ENCODE measurements at regions not wholly inside any gene's neighbourhood (a gene's known extent, or its start where the extent isn't known, plus 50 kb on each side); places are given as distances from the start of the nearest gene placed in this dataset.

- Histone ChIP-seq H3K27ac (no peak overlapping the region), H3K4me1 (no peaks in the 10 kb centered on the region), H3K36me3 (ENCODE audit: insufficient read depth in 1 of 2, low read depth in 1 of 2) (no peaks in the 10 kb centered on the region), H3K27me3 (ENCODE audit: insufficient read depth in 3 of 3, low read length in 2 of 3) (no peaks in the 10 kb centered on the region), H3K9me3 (no peaks in the 10 kb centered on the region), H3K4me3 (no peak overlapping the region)
- no peak for TF ChIP-seq CTCF (IDR thresholded peaks at IDR 0.05)
- intact Hi-C loops (cut with DNase I) = no loop called here
- WGBS, 3 donors = 65 to 84% (median 68%) methylated on average over 5 of the region's 5 CpGs
- DNase-seq (no peak), ATAC-seq (no peak)
These were observed 85.2 kb upstream of the CDC42BPA start for GRCh38 chr1:227403535-227403934.

- TF ChIP-seq CTCF (IDR thresholded peaks at IDR 0.05) = no peak
- H3K36me3 ChIP-seq (ENCODE audit: insufficient read depth in 1 of 2, low read depth in 1 of 2) = no peaks in the 10 kb centered on the region
- H3K9me3 ChIP-seq = no peaks in the 10 kb centered on the region
- no peak overlapping the region for H3K27ac ChIP-seq
- H3K27me3 ChIP-seq (ENCODE audit: insufficient read depth in 3 of 3, low read length in 2 of 3) = no peaks in the 10 kb centered on the region
- DNase-seq (no peak), ATAC-seq (no peak)
- intact Hi-C loops (cut with DNase I) = no loop called here
- H3K4me3 ChIP-seq = no peak overlapping the region
- H3K4me1 ChIP-seq = no peaks in the 10 kb centered on the region
- WGBS, 3 donors = 93 to 96% (median 95%) methylated on average over 10 of the region's 10 CpGs
These were observed 83.5 kb upstream of the CDC42BPA start for GRCh38 chr1:227401562-227402342.

GRCh38 chr1:227399152-227399730 lies 80.9 kb upstream of the CDC42BPA start:
- no peak overlapping the region for H3K27ac ChIP-seq
- intact Hi-C loops (cut with DNase I) = no loop called here
- DNase-seq = no peak
- no peaks in the 10 kb centered on the region for H3K36me3 ChIP-seq (ENCODE audit: insufficient read depth in 1 of 2, low read depth in 1 of 2)
- TF ChIP-seq CTCF (IDR thresholded peaks at IDR 0.05) = no peak
- H3K4me3 ChIP-seq = no peak overlapping the region
- H3K27me3 ChIP-seq (ENCODE audit: insufficient read depth in 3 of 3, low read length in 2 of 3) = no peaks in the 10 kb centered on the region
- 87 to 89% (median 88%) methylated on average over 4 of the region's 4 CpGs for WGBS, 3 donors
- no peak for ATAC-seq
- H3K9me3 ChIP-seq = no peaks in the 10 kb centered on the region
- no peaks in the 10 kb centered on the region for H3K4me1 ChIP-seq

- no peaks in the 10 kb centered on the region for H3K36me3 ChIP-seq (ENCODE audit: insufficient read depth in 1 of 2, low read depth in 1 of 2)
- DNase-seq (no peak), ATAC-seq (no peak)
- H3K4me3 ChIP-seq = no peak overlapping the region
- intact Hi-C loops (cut with DNase I) = no loop called here
- H3K27me3 ChIP-seq (ENCODE audit: insufficient read depth in 3 of 3, low read length in 2 of 3) = no peaks in the 10 kb centered on the region
- no peaks in the 10 kb centered on the region for H3K4me1 ChIP-seq
- H3K9me3 ChIP-seq = no peaks in the 10 kb centered on the region
- no peak overlapping the region for H3K27ac ChIP-seq
- no peak for TF ChIP-seq CTCF (IDR thresholded peaks at IDR 0.05)
- WGBS, 3 donors = 93 to 94% (median 94%) methylated on average over 5 of the region's 5 CpGs
These were observed 79.2 kb upstream of the CDC42BPA start for GRCh38 chr1:227397354-227397978.

Measured in psoas muscle (tissue), 7 donors.